NCI-H1105 (cell line): ENCODE measurements at regions not wholly inside any gene's neighbourhood (a gene's known extent, or its start where the extent isn't known, plus 50 kb on each side); places are given as distances from the start of the nearest gene placed in this dataset.
A peak's percentile ranks its signal among the peaks of the same experiment; 100 is the strongest.

Experiments used
- DNase-seq: peaks from one replicate; lab custom pipeline; 2025; lab: John Stamatoyannopoulos, UW

DNA sequence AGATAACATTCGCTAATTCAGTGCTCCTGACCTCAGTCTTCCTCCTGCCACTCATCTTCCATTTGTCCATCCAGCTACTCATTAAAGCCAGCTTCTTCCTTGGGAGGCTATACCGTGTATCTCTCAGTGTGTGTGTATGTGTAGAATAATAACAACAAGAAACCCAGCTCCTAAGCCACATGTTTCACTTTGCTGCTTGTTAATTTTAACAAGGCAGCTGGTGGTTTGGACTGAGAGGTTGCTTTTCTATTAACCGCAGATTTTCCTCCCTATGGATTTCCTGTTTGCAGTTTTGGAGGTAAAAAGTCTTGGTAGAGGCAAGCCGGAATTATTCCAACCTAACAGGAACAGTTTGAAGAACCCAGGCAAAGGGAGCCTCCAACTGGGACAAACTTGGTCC is 165.0 kb downstream of the ADAMTS15 start:
- DNase-seq = no peak

DNA sequence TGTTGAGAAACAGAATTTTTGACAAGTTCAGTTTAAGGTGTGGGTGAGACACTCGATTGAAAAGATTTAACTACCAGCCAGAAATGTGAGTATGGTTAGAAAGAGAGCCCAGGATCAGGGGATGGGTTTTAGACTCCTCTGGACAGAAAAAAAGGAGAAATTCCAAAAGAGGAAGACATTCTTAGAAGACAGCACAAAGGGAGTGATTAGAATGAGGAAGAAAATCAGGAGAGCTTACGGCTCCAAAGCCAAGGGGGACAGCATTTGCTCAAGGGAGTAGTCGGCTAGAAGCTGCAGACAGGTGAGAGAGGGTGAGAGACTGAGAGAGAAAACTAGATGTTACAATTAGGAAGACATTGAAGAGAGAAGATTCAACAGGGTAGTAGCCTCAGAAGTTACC is 166.1 kb downstream of the ADAMTS15 start:
- DNase-seq = no peak

- DNase-seq = no peak
Measured at GRCh38 chr11:130615561-130615960, 167.1 kb downstream of the ADAMTS15 start.

DNA sequence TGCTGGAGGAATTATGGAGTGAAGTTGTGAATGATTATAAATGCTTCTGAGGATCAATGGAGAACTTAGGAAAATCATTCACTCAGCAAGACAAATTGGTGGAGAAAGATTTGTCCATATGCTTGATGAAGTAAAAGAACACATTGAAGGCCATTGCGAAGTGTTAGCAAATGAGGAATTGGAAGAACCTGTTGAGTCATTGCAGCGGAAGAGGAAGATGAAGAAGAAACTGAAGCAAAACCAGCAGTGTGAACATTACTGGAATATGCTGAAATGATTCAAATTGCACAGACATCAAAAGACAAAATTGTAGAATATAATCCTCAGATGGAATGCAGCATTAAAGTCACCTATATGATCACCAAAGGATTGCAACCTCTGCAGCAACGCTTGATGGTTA is 168.1 kb downstream of the ADAMTS15 start:
- DNase-seq = no peak

GRCh38 chr11:130617001-130617400 is 168.6 kb downstream of the ADAMTS15 start:
- no peak for DNase-seq

GRCh38 chr11:130620548-130620947 is 172.1 kb downstream of the ADAMTS15 start:
- DNase-seq = no peak

- peak; percentile 84 for DNase-seq
Measured at GRCh38 chr11:130622141-130622542, 173.7 kb downstream of the ADAMTS15 start.

- no peak for DNase-seq
Measured at GRCh38 chr11:130623670-130624668, 175.5 kb downstream of the ADAMTS15 start.

DNA sequence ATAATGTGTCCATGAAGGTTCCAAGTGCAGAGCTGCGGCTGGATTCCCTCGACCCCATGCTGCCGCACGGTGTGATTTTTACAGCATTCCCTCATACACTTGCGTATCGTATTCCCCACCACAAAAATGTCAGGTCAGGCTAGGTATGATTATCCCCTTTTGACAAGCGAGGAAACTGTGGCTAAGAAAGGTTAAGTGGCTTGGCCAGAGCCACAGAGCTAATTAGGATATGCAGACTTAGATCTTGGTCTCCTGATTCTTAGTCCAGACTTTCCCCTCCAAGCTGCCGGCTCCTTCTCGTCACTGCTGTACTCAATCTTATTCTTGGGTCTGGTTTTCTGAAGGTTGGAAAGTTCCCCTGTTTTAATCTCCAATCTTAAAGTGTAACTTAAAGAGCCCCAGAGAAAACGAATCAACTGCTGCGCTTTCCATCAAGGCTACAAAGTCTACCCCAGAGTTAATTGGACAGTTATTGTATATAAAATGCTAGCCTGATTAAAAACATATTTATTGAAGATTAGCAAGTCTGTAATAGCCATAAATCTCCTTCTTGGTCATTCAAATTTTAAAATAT is 176.6 kb downstream of the ADAMTS15 start:
- DNase-seq = no peak

GRCh38 chr11:130625578-130626306 is 177.3 kb downstream of the ADAMTS15 start:
- DNase-seq = no peak

DNA sequence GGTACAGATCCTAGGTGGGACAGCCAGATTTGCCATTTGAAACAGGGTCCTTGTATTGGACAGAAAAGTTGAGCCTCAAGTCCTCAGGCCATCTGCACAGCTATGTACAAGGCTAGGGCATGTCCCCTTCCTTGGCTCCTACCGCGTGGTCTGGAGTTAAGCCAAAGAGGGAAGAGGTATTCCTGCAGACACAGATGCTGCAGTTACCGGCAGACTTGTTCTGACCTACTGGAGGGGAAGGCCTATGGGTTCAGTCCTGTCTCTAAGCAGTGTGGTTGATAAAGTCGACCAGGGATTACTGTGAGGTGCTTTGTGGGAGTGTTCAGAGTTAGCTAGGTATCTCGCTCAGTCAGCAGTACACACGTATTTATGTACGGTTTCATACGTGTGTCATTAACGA is 180.6 kb downstream of the ADAMTS15 start:
- no peak for DNase-seq

DNA sequence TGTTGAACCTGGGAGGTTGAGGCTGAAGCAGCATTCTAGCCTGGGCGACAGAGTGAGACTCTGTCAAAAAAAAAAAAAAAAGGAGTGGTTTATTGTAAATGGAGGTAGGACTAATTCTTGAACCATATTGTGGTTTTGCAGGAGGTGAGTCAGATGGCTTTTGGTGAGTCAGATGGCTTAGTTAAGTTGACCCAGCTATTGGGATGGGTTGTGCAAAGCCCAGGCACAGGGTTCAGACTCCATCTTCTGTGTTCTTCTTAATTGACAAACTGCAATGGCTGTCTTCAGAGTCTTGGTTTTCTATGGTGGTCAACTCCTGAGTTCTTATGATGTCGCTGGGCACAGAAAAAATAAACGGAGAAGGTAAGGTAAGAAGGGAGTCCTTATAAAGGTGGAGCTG is 182.7 kb downstream of the ADAMTS15 start:
- no peak for DNase-seq

DNA sequence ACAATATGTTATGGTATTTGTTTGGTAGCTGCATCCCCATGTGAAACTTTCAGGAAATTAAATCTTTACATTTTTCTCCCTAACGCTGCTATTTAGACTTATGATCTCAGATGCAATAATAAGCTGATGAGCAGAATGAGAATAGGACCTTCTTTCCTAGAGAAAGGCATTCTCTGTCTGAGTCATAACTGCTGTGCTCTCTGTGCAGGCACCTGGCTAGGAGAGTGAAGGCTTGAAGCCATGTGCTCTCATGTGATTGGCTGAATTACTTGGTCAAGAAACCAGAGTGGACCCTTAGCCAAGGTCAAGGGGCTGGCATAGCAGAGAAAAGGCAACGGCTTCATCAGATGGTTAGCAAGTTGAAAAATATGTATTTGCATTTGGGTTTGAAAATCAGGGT is 185.0 kb downstream of the ADAMTS15 start:
- DNase-seq = no peak

DNA sequence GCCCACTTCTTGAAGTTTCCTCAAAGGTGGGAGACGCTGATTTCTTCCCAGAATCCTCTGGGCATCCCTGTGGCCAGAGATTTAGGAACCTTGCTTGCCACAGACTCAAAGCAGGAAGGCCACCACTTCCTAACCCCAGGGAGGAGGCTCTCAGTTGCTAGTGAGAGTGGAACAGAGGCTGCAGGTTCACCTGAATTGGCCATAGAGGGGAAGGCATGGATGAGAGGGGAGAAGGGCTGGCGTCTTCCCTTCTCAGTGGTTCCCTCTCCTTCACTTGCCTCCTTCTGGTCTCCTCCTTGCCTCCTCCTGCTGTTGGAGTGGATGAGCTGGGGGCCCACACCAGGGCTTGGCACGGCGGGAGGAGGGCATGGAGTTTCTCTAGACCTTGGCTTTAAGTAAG is 185.7 kb downstream of the ADAMTS15 start:
- DNase-seq = no peak

DNA sequence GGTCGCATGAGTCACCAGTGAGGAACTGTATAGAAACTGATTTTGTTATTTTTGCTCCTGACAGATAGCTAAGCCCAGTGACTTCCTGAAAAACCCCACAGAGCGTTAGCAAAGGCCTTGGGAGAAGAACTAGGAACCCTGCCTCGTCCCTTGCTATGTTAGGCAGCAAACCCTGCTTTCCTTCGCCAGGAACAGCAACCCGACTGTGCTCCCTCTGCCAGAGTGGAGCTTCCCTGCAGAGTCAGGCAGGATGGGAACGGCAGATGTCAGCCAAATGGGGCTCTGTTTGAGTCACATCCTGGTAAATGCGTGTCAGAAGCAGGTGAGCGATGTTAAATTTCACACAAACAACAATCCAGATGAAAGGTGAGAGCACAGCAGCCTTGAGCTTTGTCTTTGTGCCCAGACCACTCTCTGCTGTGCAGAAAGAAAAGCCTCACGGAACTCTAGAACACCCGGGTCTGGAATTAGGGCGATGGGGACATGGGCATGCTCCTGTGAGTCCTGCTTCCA is 186.6 kb downstream of the ADAMTS15 start:
- DNase-seq = no peak

DNA sequence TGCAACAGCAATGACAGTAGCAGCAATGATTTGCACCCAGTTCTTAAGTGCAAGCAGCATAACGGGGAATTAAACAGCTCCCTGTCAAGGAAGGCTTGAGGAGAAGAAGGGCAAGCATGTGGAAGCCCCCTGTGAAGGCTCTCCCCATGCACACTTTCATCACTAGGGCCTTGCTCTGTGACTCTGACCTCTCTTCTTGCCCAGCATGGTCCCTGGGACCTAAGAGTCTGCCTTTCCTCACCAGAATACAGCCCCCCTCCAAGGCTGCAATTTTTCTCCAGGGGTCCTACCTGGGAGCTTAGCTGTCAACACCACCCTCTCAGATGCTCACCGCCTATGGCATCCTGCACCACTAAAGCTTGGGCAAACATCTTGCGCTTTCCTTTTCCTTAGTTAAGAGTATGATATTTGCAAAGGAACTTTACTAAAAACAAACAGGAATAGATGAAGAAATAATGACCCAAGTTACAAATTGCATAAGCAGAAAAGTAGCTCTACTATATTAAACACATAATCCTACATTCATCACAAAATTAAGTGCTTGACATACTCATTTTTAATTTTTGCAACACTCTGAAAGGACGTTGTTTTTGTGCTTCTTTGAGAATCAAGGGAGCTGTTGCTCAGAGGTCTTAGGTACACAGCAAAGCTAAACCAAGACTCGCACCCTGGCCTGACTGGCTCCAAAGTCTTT is 187.6 kb downstream of the ADAMTS15 start:
- DNase-seq = no peak

GRCh38 chr11:130636722-130637464 is 188.4 kb downstream of the ADAMTS15 start:
- DNase-seq = no peak

GRCh38 chr11:130637566-130637965 is 189.1 kb downstream of the ADAMTS15 start:
- DNase-seq = no peak

GRCh38 chr11:130638033-130638432 is 189.6 kb downstream of the ADAMTS15 start:
- no peak for DNase-seq

DNA sequence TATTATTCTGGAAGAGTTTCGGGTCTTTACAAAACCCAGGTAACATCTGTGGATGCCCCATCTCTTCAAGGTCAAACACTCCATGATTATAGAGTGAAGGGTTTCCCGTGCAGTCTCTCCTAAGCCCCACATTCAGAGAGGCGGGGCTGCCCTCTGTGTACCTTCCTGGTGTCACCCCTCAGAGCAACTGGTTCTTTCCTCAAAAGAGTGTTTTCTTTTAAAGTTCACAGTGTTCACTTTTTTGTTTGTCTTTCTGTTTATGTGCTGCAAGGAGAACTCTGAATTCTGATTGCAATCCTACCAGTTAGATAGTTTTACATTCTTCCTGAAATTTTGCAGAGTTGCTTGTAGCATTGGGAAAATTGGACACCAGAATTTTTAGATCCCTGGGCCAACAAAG is 190.2 kb downstream of the ADAMTS15 start:
- no peak for DNase-seq

DNA sequence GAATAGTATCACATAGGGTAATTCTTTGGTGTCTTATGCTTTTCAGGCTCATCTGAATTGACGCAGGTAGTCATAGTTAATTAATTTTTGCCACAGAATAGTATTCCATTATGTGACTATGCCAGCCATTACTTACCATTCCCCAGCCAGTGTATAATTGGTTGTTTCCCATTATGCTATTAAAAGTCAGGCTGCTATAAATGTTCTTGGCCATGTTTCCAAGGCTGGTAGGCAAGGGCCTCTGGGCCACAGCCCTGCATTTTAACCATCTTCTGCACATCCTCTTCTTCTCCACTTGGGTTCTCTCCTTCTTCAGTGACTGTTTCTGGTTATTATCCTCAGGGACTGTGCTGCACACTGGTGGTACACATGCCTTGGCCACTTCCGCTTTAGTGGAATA is 190.9 kb downstream of the ADAMTS15 start:
- DNase-seq = no peak
